Esophagus squamous epithelium (tissue), 5 donors: ENCODE measurements at regions not wholly inside any gene's neighbourhood (a gene's known extent, or its start where the extent isn't known, plus 50 kb on each side); places are given as distances from the start of the nearest gene placed in this dataset.

ENCODE experiments used
- DNase-seq: peaks from one replicate; lab custom pipeline; 2025; lab: John Stamatoyannopoulos, UW
- H3K27ac ChIP-seq, 4 donors: fragments of 200-600 bp; sonication (generic); one replicate each; pipeline ENCODE4 v1.5.1; 2016 to 2019; ENCODE audit warnings: mild to moderate bottlenecking in 1 of 4
- H3K27me3 ChIP-seq, 4 donors: fragments of 200-600 bp; sonication (generic); 1 replicate in 3 of 4; 2 replicates in 1 of 4; pipeline versions ENCODE4 v1.5.1 to v1.6.0; 2017 to 2021; ENCODE audit warnings: antibody characterized with exemption in 1 of 4
- H3K36me3 ChIP-seq, 3 donors: fragments of 200-600 bp; sonication (generic); one replicate each; pipeline ENCODE4 v1.5.1; 2016 to 2019
- H3K4me1 ChIP-seq, 3 donors: fragments of 200-600 bp; sonication (generic); one replicate each; pipeline ENCODE4 v1.5.1; 2017 to 2019
- H3K4me3 ChIP-seq, 4 donors: fragments of 200-600 bp; sonication (generic); 1 replicate in 3 of 4; 2 replicates in 1 of 4; pipeline ENCODE4 v1.5.1; 2016 to 2019; ENCODE audit warnings: mild to moderate bottlenecking in 2 of 4, moderate library complexity in 1 of 4
- H3K9me3 ChIP-seq, 3 donors: fragments of 200-600 bp; sonication (generic); one replicate each; pipeline ENCODE4 v1.5.1; 2016 to 2019
- CTCF ChIP-seq, 6 experiments: fragments of 450-650 bp in 4 of 6; fragments of 200-600 bp in 2 of 6; sonication (generic) in 2 of 6; IDR thresholded peaks; one replicate each; pipeline ENCODE4 v1.5.1; 2016 to 2019; ENCODE audit warnings: antibody characterized with exemption in 6 of 6, mild to moderate bottlenecking in 4 of 6, moderate library complexity in 4 of 6
- POLR2A ChIP-seq, 4 donors: fragments of 450-650 bp; IDR thresholded peaks; one replicate each; pipeline ENCODE4 v1.6.1; 2017; ENCODE audit warnings: antibody characterized with exemption in 4 of 4, mild to moderate bottlenecking in 4 of 4, moderate library complexity in 3 of 4
- WGBS, 2 donors: methylation state at CpG; one replicate each; pipeline ENCODE4 v1.1.5; 2018; 5-methylcytosine and 5-hydroxymethylcytosine counted together
- intact Hi-C: fragments of 100-400 bp; cut with DNase I; formaldehyde crosslinking; loops from one replicate; pipeline ENCODE4 v1.15.0; 2022
- donor health status: DM: yes; HTN: yes; CAD: no.

- Histone ChIP-seq H3K9me3 (peaks cover 0 to 9% (median 5%) of the 10 kb centered on the region in 3 donors), H3K27me3 (peaks cover 0 to 3% (median 0%) of the 10 kb centered on the region in 4 donors), H3K4me1 (no peaks in the 10 kb centered on the region), H3K36me3 (no peaks in the 10 kb centered on the region), H3K27ac (no peak overlapping the region), H3K4me3 (no peak overlapping the region)
- TF ChIP-seq CTCF (IDR thresholded peaks at IDR 0.05), result no peak
- TF ChIP-seq POLR2A (IDR thresholded peaks at IDR 0.05), result no peak
- 40 to 70% methylated on average over 1 of the region's 21 CpGs for WGBS, 2 donors
- intact Hi-C loops, result no loop called here
- no peak for DNase-seq
These were observed 148.6 kb downstream of the TWIST2 start for GRCh38 chr2:238996331-238997136.

- H3K4me3 ChIP-seq, result no peak overlapping the region
- H3K27ac ChIP-seq, result no peak overlapping the region
- DNase-seq, result no peak
- peaks cover 0 to 7% (median 0%) of the 10 kb centered on the region in 4 donors for H3K27me3 ChIP-seq
- H3K9me3 ChIP-seq, result peaks cover 0 to 9% (median 5%) of the 10 kb centered on the region in 3 donors
- no peaks in the 10 kb centered on the region for H3K36me3 ChIP-seq
- no peak for TF ChIP-seq POLR2A (IDR thresholded peaks at IDR 0.05)
- no peak for TF ChIP-seq CTCF (IDR thresholded peaks at IDR 0.05)
- no peaks in the 10 kb centered on the region for H3K4me1 ChIP-seq
- 74 to 89% methylated on average over 6 to 10 of the region's 10 CpGs for WGBS, 2 donors
- intact Hi-C loops, result no loop called here
These were observed 149.2 kb downstream of the TWIST2 start for GRCh38 chr2:238997137-238997390.

GRCh38 chr2:238997684-238998083 is 149.8 kb downstream of the TWIST2 start:
- TF ChIP-seq POLR2A (IDR thresholded peaks at IDR 0.05) (no peak), CTCF (IDR thresholded peaks at IDR 0.05) (no peak)
- Histone ChIP-seq H3K27me3 (peaks cover 0 to 14% (median 0%) of the 10 kb centered on the region in 4 donors), H3K36me3 (no peaks in the 10 kb centered on the region), H3K27ac (no peak overlapping the region), H3K4me1 (peaks cover 0 to 5% (median 0%) of the 10 kb centered on the region in 3 donors), H3K9me3 (peaks cover 0 to 9% (median 5%) of the 10 kb centered on the region in 3 donors), H3K4me3 (no peak overlapping the region)
- DNase-seq, result no peak
- 63 to 85% methylated on average over 3 to 8 of the region's 10 CpGs for WGBS, 2 donors
- intact Hi-C loops, result no loop called here
